HEK293T (cell line): ENCODE measurements at regions not wholly inside any gene's neighbourhood (a gene's known extent, or its start where the extent isn't known, plus 50 kb on each side); places are given as distances from the start of the nearest gene placed in this dataset.

Source experiments
- TARDBP ChIP-seq: fragments of 450-650 bp; IDR thresholded peaks from 2 replicates; pipeline ENCODE4 v1.6.1; 2016
- ZNF384 ChIP-seq: fragments of 450-650 bp; IDR thresholded peaks from 2 replicates; pipeline ENCODE4 v1.6.1; 2016

GRCh38 chr9:1882711-1883403 lies 132.3 kb upstream of the SMARCA2 start:
- TF ChIP-seq TARDBP (no peak), ZNF384 (no peak)
